HCT116 (cell line): ENCODE measurements at regions not wholly inside any gene's neighbourhood (a gene's known extent, or its start where the extent isn't known, plus 50 kb on each side); places are given as distances from the start of the nearest gene placed in this dataset.

Experiments
- ATAC-seq: fragments of 200-7000 bp; cut with Tn5 transposase; 2 replicates; pipeline ENCODE4 v1.9.1; 2020; ENCODE audit warnings: mild to moderate bottlenecking, moderate library complexity
- BruUV-seq: library from RNA; stranded (reverse); fragments of 400-500 nt; replicated peaks from 2 replicates; lab custom pipeline; 2021; lab: Mats Ljungman, UMichigan
- CTCF ChIA-PET: fragments of 300-600 bp; sonication (Branson Sonifier 250); formaldehyde crosslinking; loops from one replicate; lab custom pipeline; 2021; ENCODE audit warnings: antibody characterized with exemption; lab: Charles Lee
- POLR2A ChIA-PET: fragments of 300-600, 350-600 bp; sonication (Branson Sonifier 250); formaldehyde crosslinking; loops from one replicate; lab custom pipeline; 2021; ENCODE audit warnings: antibody characterized with exemption; lab: Charles Lee
- RAD21 ChIA-PET, 2 experiments: fragments of 300-600 bp; sonication (Branson Sonifier 250); formaldehyde crosslinking; loops; one replicate each; lab custom pipeline; 2023; ENCODE audit warnings: low total read pairs in 2 of 2; ENCODE audit not compliant: uncharacterized antibody in 2 of 2, unreplicated experiment in 2 of 2, low non-redundant PET in 1 of 2; lab: Charles Lee
- DNase-seq: peaks from one replicate; pipeline ENCODE4 v3.0.0-alpha.2; 2010; ENCODE audit warnings: low read depth, low spot score
- H2AFZ ChIP-seq: fragments of 200-600 bp; shearing (Covaris generic), sonication (generic); 2 replicates; pipeline ENCODE4 v1.6.1; 2017; ENCODE audit warnings: low read depth, mixed run types, mixed read lengths, antibody characterized with exemption, low read length; ENCODE audit not compliant: poor library complexity, severe bottlenecking
- H3K27ac ChIP-seq: 2 replicates; pipeline ENCODE4 v1.5.1; 2012; ENCODE audit warnings: low read depth, low read length
- H3K27me3 ChIP-seq: fragments of 200-600 bp; sonication (generic); 2 replicates; pipeline ENCODE4 v1.6.1; 2016; ENCODE audit warnings: mixed run types, low read length, mixed read lengths; ENCODE audit not compliant: insufficient read depth
- H3K36me3 ChIP-seq, 2 experiments: fragments of 200-500 bp in 1 of 2; fragments of 200-600 bp in 1 of 2; sonication (Bioruptor generic) in 1 of 2; sonication (generic) in 1 of 2; 2 replicates each; pipeline versions ENCODE4 v1.5.1 to v1.6.1; 2014 to 2016; ENCODE audit warnings: low read length in 2 of 2, inconsistent platforms in 1 of 2, mixed read lengths in 1 of 2, mixed run types in 1 of 2; ENCODE audit not compliant: insufficient read depth in 2 of 2, control insufficient read depth in 1 of 2
- H3K4me1 ChIP-seq, 2 experiments: fragments of 200-600 bp in 1 of 2; sonication (generic) in 1 of 2; 2 replicates each; pipeline versions ENCODE4 v1.5.1 to v1.6.1; 2012 to 2017; ENCODE audit warnings: low read length in 2 of 2, inconsistent platforms in 1 of 2, mild to moderate bottlenecking in 1 of 2, mixed read lengths in 1 of 2, mixed run types in 1 of 2, moderate library complexity in 1 of 2; ENCODE audit not compliant: insufficient read depth in 2 of 2, control insufficient read depth in 1 of 2
- H3K4me2 ChIP-seq: fragments of 200-600 bp; sonication (generic); 2 replicates; pipeline ENCODE4 v1.6.1; 2017; ENCODE audit warnings: mixed run types, low read length, mixed read lengths
- H3K4me3 ChIP-seq, 2 experiments: fragments of 200-600 bp in 1 of 2; sonication (generic) in 1 of 2; replicated peaks in 1 of 2; 2 replicates each; pipeline ENCODE4 v1.5.1; 2011 to 2016; ENCODE audit warnings: low read length in 2 of 2, control low read depth in 1 of 2, low read depth in 1 of 2, mild to moderate bottlenecking in 1 of 2, mixed read lengths in 1 of 2, mixed run types in 1 of 2
- H3K79me2 ChIP-seq: fragments of 200-600 bp; sonication (generic); 2 replicates; pipeline ENCODE4 v1.6.1; 2017; ENCODE audit warnings: mild to moderate bottlenecking, mixed run types, low read length, moderate library complexity, mixed read lengths; ENCODE audit not compliant: insufficient read depth
- H3K9ac ChIP-seq: fragments of 200-600 bp; sonication (generic); 2 replicates; pipeline ENCODE4 v1.6.1; 2016; ENCODE audit warnings: low read length, mixed read lengths
- H3K9me2 ChIP-seq: fragments of 200-600 bp; sonication (generic), shearing (Covaris generic); 2 replicates; pipeline ENCODE4 v1.6.1; 2017; ENCODE audit warnings: mixed run types, mild to moderate bottlenecking, moderate library complexity; ENCODE audit not compliant: insufficient read depth
- H3K9me3 ChIP-seq, 2 experiments: fragments of 200-500 bp in 1 of 2; fragments of 200-600 bp in 1 of 2; sonication (Bioruptor generic) in 1 of 2; sonication (generic) in 1 of 2; 2 replicates each; pipeline ENCODE4 v1.6.1; 2014 to 2017; ENCODE audit warnings: low read length in 2 of 2, mixed read lengths in 2 of 2, inconsistent platforms in 1 of 2, low read depth in 1 of 2, mild to moderate bottlenecking in 1 of 2, mixed run types in 1 of 2, moderate library complexity in 1 of 2; ENCODE audit not compliant: control insufficient read depth in 1 of 2, insufficient read depth in 1 of 2
- H4K20me1 ChIP-seq: fragments of 200-600 bp; sonication (generic), shearing (Covaris generic); 2 replicates; pipeline ENCODE4 v1.6.1; 2017; ENCODE audit warnings: mixed run types, mild to moderate bottlenecking, moderate library complexity; ENCODE audit not compliant: insufficient read depth
- EGR1 ChIP-seq: IDR thresholded peaks from 2 replicates; pipeline ENCODE4 v1.6.1; 2012; ENCODE audit warnings: low read depth
- ELF1 ChIP-seq: IDR thresholded peaks from 2 replicates; pipeline ENCODE4 v1.6.1; 2012; ENCODE audit warnings: low read depth, borderline replicate concordance
- EZH2 ChIP-seq: fragments of 200-600 bp; sonication (generic); IDR thresholded peaks from 2 replicates; pipeline ENCODE4 v1.6.1; 2017; ENCODE audit warnings: antibody characterized with exemption, mixed run types
- EZH2phosphoT487 ChIP-seq: fragments of 200-600 bp; IDR thresholded peaks from 2 replicates; pipeline ENCODE4 v1.6.1; 2018; ENCODE audit warnings: antibody characterized with exemption, borderline replicate concordance
- JUND ChIP-seq: IDR thresholded peaks from 2 replicates; pipeline ENCODE4 v1.6.1; 2012
- POLR2A ChIP-seq: IDR thresholded peaks from 2 replicates; pipeline ENCODE4 v1.7.0; 2011; ENCODE audit warnings: borderline replicate concordance; ENCODE audit not compliant: insufficient read depth, insufficient read length; ENCODE audit errors: extremely low read depth
- RAD21 ChIP-seq: IDR thresholded peaks from 2 replicates; pipeline ENCODE4 v1.6.1; 2012; ENCODE audit warnings: low read depth, mild to moderate bottlenecking
- SIN3A ChIP-seq: IDR thresholded peaks from 2 replicates; pipeline ENCODE4 v1.6.1; 2012; ENCODE audit warnings: low read depth
- SP1 ChIP-seq: IDR thresholded peaks from 2 replicates; pipeline ENCODE4 v1.6.1; 2012; ENCODE audit warnings: low read depth
- YY1 ChIP-seq: IDR thresholded peaks from 2 replicates; pipeline ENCODE4 v1.6.1; 2011; ENCODE audit warnings: low read length, low read depth, moderate library complexity, mild to moderate bottlenecking; ENCODE audit not compliant: insufficient replicate concordance; ENCODE audit errors: extremely low read depth
- ZFX ChIP-seq: fragments of 450-650 bp; IDR thresholded peaks from 2 replicates; pipeline ENCODE4 v1.6.1; 2017
- ZNF274 ChIP-seq: fragments of 200-500 bp; sonication (Bioruptor generic); IDR thresholded peaks from 2 replicates; pipeline ENCODE4 v1.6.1; 2014; ENCODE audit warnings: mild to moderate bottlenecking, low read depth, low read length, inconsistent platforms
- intact Hi-C: fragments of 100-400 bp; cut with micrococcal nuclease; formaldehyde crosslinking; loops from 2 replicates; pipeline ENCODE4 v1.10.0; 2022
- TF ChIP-seq, protein P1 (sequence below): IDR thresholded peaks from 2 replicates; pipeline ENCODE4 v1.6.1; 2012
- TF ChIP-seq, protein P2 (sequence below), 3 experiments: fragments of 200-600 bp in 1 of 3; sonication (generic) in 1 of 3; IDR thresholded peaks in 2 of 3; conservative IDR thresholded peaks in 1 of 3; 2 replicates each; pipeline ENCODE4 v1.5.1; 2012 to 2017; ENCODE audit warnings: low read depth in 2 of 3, low read length in 2 of 3, antibody characterized with exemption in 1 of 3, borderline replicate concordance in 1 of 3, control low read depth in 1 of 3, mild to moderate bottlenecking in 1 of 3, mixed read lengths in 1 of 3, mixed run types in 1 of 3, moderate library complexity in 1 of 3; ENCODE audit not compliant: insufficient read depth in 1 of 3
- TF ChIP-seq, protein P3 (sequence below): IDR thresholded peaks from 2 replicates; pipeline ENCODE4 v1.6.1; 2012
- TF ChIP-seq, protein P4 (sequence below): IDR thresholded peaks from 2 replicates; pipeline ENCODE4 v1.6.1; 2012; ENCODE audit warnings: low read depth

DNA sequence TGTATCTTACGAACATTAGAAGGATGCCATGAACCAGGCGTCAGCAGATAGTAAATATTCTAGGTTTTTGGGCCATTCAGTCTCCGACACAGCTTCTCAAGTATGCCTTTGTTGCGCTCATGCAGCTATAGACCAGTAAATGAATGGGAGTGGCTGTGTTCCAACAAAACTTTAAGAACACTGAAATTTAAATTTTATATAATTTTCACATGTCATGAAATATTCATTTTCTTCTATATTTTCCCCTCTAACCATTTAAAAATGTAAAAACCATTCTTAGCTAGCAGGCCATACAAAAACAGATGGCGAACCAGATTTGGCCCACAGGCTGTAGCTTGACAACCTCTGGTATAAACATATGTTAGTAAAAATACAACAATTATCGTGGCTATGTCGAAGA, 151.8 kb upstream of the KIT start:
- Histone ChIP-seq H3K9me3 (peaks cover 0 to 3% of the 10 kb centered on the region in 2 experiments; a peak in 1 of 4 replicates), H3K79me2 (no peaks in the 10 kb centered on the region), H3K36me3 (no peaks in the 10 kb centered on the region), H4K20me1 (no peaks in the 10 kb centered on the region), H2AFZ (no peak overlapping the region), H3K9ac (no peak overlapping the region), H3K9me2 (no peaks in the 10 kb centered on the region), H3K4me2 (no peak overlapping the region), H3K4me1 (no peaks in the 10 kb centered on the region), H3K27ac (no peak overlapping the region), H3K4me3 (no peak overlapping the region), H3K27me3 (no peaks in the 10 kb centered on the region)
- ChIA-PET RAD21 (no interaction called here), POLR2A (no interaction called here), CTCF (no interaction called here)
- TF ChIP-seq EZH2phosphoT487: no peak
- TF ChIP-seq, protein P1, sequence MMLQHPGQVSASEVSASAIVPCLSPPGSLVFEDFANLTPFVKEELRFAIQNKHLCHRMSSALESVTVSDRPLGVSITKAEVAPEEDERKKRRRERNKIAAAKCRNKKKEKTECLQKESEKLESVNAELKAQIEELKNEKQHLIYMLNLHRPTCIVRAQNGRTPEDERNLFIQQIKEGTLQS: no peak
- no peak for TF ChIP-seq RAD21
- no peak for TF ChIP-seq ZNF274
- no peak for TF ChIP-seq EZH2
- TF ChIP-seq EGR1: no peak
- TF ChIP-seq ELF1: no peak
- TF ChIP-seq JUND: no peak
- no TSS peak for BruUV-seq
- intact Hi-C loops: no loop called here
- DNase-seq (no peak), ATAC-seq (no peak)

DNA sequence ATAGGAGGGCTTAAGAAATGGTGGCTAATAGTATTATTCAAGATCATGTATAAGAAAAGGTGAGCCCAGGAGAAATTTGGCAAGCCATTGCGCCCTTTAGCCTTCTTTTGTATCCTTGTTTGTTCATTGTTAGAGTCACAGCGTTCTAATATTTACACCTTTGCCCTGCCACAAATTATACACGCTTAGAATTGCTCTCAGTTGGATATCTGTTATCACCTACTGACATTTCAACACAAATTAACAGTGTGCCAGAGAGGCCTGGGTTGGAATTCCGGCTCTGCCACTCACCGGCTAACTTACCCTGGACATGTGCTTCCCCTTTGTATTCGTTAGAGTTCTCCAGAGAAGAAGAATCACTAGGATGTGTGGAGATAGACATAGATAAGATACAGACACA, 148.7 kb upstream of the KIT start:
- Histone ChIP-seq H2AFZ (no peak overlapping the region), H3K9me2 (no peaks in the 10 kb centered on the region), H3K79me2 (no peaks in the 10 kb centered on the region), H4K20me1 (no peaks in the 10 kb centered on the region), H3K9ac (no peak overlapping the region), H3K27me3 (no peaks in the 10 kb centered on the region), H3K4me1 (no peaks in the 10 kb centered on the region), H3K9me3 (peaks cover 0 to 3% of the 10 kb centered on the region in 2 experiments; a peak in 1 of 4 replicates), H3K4me2 (no peak overlapping the region), H3K4me3 (no peak overlapping the region), H3K27ac (no peak overlapping the region), H3K36me3 (no peaks in the 10 kb centered on the region)
- intact Hi-C loops: no loop called here
- ChIA-PET CTCF (no interaction called here), POLR2A (no interaction called here), RAD21 (no interaction called here)
- no peak for DNase-seq
- BruUV-seq: no TSS peak
- no peak for ATAC-seq
- TF ChIP-seq SIN3A (no peak), POLR2A (no peak), SP1 (no peak), ZFX (no peak), EZH2 (no peak), YY1 (no peak), ELF1 (no peak), ZNF274 (no peak)
- TF ChIP-seq, protein P2, sequence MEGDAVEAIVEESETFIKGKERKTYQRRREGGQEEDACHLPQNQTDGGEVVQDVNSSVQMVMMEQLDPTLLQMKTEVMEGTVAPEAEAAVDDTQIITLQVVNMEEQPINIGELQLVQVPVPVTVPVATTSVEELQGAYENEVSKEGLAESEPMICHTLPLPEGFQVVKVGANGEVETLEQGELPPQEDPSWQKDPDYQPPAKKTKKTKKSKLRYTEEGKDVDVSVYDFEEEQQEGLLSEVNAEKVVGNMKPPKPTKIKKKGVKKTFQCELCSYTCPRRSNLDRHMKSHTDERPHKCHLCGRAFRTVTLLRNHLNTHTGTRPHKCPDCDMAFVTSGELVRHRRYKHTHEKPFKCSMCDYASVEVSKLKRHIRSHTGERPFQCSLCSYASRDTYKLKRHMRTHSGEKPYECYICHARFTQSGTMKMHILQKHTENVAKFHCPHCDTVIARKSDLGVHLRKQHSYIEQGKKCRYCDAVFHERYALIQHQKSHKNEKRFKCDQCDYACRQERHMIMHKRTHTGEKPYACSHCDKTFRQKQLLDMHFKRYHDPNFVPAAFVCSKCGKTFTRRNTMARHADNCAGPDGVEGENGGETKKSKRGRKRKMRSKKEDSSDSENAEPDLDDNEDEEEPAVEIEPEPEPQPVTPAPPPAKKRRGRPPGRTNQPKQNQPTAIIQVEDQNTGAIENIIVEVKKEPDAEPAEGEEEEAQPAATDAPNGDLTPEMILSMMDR (IDR thresholded peaks at IDR 0.05 in 2 of 3, conservative IDR thresholded peaks at IDR 0.05 in 1 of 3; ENCODE audit: borderline replicate concordance in 1 of 3, insufficient read depth in 1 of 3, low read depth in 2 of 3, low read length in 2 of 3): no peak
- TF ChIP-seq, protein P3, sequence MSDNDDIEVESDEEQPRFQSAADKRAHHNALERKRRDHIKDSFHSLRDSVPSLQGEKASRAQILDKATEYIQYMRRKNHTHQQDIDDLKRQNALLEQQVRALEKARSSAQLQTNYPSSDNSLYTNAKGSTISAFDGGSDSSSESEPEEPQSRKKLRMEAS: no peak
- TF ChIP-seq, protein P4, sequence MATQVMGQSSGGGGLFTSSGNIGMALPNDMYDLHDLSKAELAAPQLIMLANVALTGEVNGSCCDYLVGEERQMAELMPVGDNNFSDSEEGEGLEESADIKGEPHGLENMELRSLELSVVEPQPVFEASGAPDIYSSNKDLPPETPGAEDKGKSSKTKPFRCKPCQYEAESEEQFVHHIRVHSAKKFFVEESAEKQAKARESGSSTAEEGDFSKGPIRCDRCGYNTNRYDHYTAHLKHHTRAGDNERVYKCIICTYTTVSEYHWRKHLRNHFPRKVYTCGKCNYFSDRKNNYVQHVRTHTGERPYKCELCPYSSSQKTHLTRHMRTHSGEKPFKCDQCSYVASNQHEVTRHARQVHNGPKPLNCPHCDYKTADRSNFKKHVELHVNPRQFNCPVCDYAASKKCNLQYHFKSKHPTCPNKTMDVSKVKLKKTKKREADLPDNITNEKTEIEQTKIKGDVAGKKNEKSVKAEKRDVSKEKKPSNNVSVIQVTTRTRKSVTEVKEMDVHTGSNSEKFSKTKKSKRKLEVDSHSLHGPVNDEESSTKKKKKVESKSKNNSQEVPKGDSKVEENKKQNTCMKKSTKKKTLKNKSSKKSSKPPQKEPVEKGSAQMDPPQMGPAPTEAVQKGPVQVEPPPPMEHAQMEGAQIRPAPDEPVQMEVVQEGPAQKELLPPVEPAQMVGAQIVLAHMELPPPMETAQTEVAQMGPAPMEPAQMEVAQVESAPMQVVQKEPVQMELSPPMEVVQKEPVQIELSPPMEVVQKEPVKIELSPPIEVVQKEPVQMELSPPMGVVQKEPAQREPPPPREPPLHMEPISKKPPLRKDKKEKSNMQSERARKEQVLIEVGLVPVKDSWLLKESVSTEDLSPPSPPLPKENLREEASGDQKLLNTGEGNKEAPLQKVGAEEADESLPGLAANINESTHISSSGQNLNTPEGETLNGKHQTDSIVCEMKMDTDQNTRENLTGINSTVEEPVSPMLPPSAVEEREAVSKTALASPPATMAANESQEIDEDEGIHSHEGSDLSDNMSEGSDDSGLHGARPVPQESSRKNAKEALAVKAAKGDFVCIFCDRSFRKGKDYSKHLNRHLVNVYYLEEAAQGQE: no peak
- TF ChIP-seq, protein P1: no peak
